ENCODE measurements at regions not wholly inside any gene's neighbourhood (a gene's known extent, or its start where the extent isn't known, plus 50 kb on each side); places are given as distances from the start of the nearest gene placed in this dataset.

- Histone ChIP-seq H3K4me3 (ENCODE audit: low read depth, low read length) (no peak overlapping the region), H3K27me3 (ENCODE audit: insufficient read depth, low read length) (no peaks in the 10 kb centered on the region), H2AFZ (ENCODE audit: low read length, unreplicated experiment) (no peak overlapping the region), H3K79me2 (ENCODE audit: control insufficient read depth, insufficient read depth, low read length, unreplicated experiment) (no peaks in the 10 kb centered on the region), H3K36me3 (ENCODE audit: insufficient read depth, low read length) (no peaks in the 10 kb centered on the region), H3K4me1 (ENCODE audit: control insufficient read depth, insufficient read depth, low read length, unreplicated experiment) (no peaks in the 10 kb centered on the region), H3K27ac (ENCODE audit: low read depth, low read length) (no peak overlapping the region)
Observed at GRCh38 chr19:32165141-32165540, 180.3 kb upstream of the ZNF507 start.

GRCh38 chr19:32165750-32166149, 179.7 kb upstream of the ZNF507 start:
- Histone ChIP-seq H3K27ac (ENCODE audit: low read depth, low read length) (no peak overlapping the region), H3K79me2 (ENCODE audit: control insufficient read depth, insufficient read depth, low read length, unreplicated experiment) (no peaks in the 10 kb centered on the region), H3K4me1 (ENCODE audit: control insufficient read depth, insufficient read depth, low read length, unreplicated experiment) (no peaks in the 10 kb centered on the region), H2AFZ (ENCODE audit: low read length, unreplicated experiment) (no peak overlapping the region), H3K4me3 (ENCODE audit: low read depth, low read length) (no peak overlapping the region), H3K36me3 (ENCODE audit: insufficient read depth, low read length) (no peaks in the 10 kb centered on the region), H3K27me3 (ENCODE audit: insufficient read depth, low read length) (no peaks in the 10 kb centered on the region)

- Histone ChIP-seq H3K79me2 (ENCODE audit: control insufficient read depth, insufficient read depth, low read length, unreplicated experiment) (no peaks in the 10 kb centered on the region), H3K4me3 (ENCODE audit: low read depth, low read length) (no peak overlapping the region), H3K27me3 (ENCODE audit: insufficient read depth, low read length) (no peaks in the 10 kb centered on the region), H3K4me1 (ENCODE audit: control insufficient read depth, insufficient read depth, low read length, unreplicated experiment) (no peaks in the 10 kb centered on the region), H3K36me3 (ENCODE audit: insufficient read depth, low read length) (no peaks in the 10 kb centered on the region), H3K27ac (ENCODE audit: low read depth, low read length) (no peak overlapping the region), H2AFZ (ENCODE audit: low read length, unreplicated experiment) (no peak overlapping the region)
Observed at GRCh38 chr19:32166238-32166637, 179.2 kb upstream of the ZNF507 start.

GRCh38 chr19:32168111-32168510, 177.3 kb upstream of the ZNF507 start:
- no peaks in the 10 kb centered on the region for H3K79me2 ChIP-seq (ENCODE audit: control insufficient read depth, insufficient read depth, low read length, unreplicated experiment)
- H2AFZ ChIP-seq (ENCODE audit: low read length, unreplicated experiment): no peak overlapping the region
- no peak overlapping the region for H3K4me3 ChIP-seq (ENCODE audit: low read depth, low read length)
- no peaks in the 10 kb centered on the region for H3K27me3 ChIP-seq (ENCODE audit: insufficient read depth, low read length)
- no peaks in the 10 kb centered on the region for H3K4me1 ChIP-seq (ENCODE audit: control insufficient read depth, insufficient read depth, low read length, unreplicated experiment)
- H3K36me3 ChIP-seq (ENCODE audit: insufficient read depth, low read length): no peaks in the 10 kb centered on the region
- no peak overlapping the region for H3K27ac ChIP-seq (ENCODE audit: low read depth, low read length)

GRCh38 chr19:32168606-32169005, 176.8 kb upstream of the ZNF507 start:
- H3K27me3 ChIP-seq (ENCODE audit: insufficient read depth, low read length): no peaks in the 10 kb centered on the region
- no peaks in the 10 kb centered on the region for H3K79me2 ChIP-seq (ENCODE audit: control insufficient read depth, insufficient read depth, low read length, unreplicated experiment)
- no peaks in the 10 kb centered on the region for H3K36me3 ChIP-seq (ENCODE audit: insufficient read depth, low read length)
- H3K4me3 ChIP-seq (ENCODE audit: low read depth, low read length): no peak overlapping the region
- H3K4me1 ChIP-seq (ENCODE audit: control insufficient read depth, insufficient read depth, low read length, unreplicated experiment): no peaks in the 10 kb centered on the region
- no peak overlapping the region for H2AFZ ChIP-seq (ENCODE audit: low read length, unreplicated experiment)
- no peak overlapping the region for H3K27ac ChIP-seq (ENCODE audit: low read depth, low read length)

- no peaks in the 10 kb centered on the region for H3K79me2 ChIP-seq (ENCODE audit: control insufficient read depth, insufficient read depth, low read length, unreplicated experiment)
- no peaks in the 10 kb centered on the region for H3K36me3 ChIP-seq (ENCODE audit: insufficient read depth, low read length)
- no peak overlapping the region for H3K27ac ChIP-seq (ENCODE audit: low read depth, low read length)
- no peaks in the 10 kb centered on the region for H3K4me1 ChIP-seq (ENCODE audit: control insufficient read depth, insufficient read depth, low read length, unreplicated experiment)
- H3K4me3 ChIP-seq (ENCODE audit: low read depth, low read length): no peak overlapping the region
- no peak overlapping the region for H2AFZ ChIP-seq (ENCODE audit: low read length, unreplicated experiment)
- H3K27me3 ChIP-seq (ENCODE audit: insufficient read depth, low read length): no peaks in the 10 kb centered on the region
Observed at GRCh38 chr19:32171719-32172151, 173.7 kb upstream of the ZNF507 start.

- no peak overlapping the region for H3K4me3 ChIP-seq (ENCODE audit: low read depth, low read length)
- H3K4me1 ChIP-seq (ENCODE audit: control insufficient read depth, insufficient read depth, low read length, unreplicated experiment): no peaks in the 10 kb centered on the region
- H2AFZ ChIP-seq (ENCODE audit: low read length, unreplicated experiment): no peak overlapping the region
- no peaks in the 10 kb centered on the region for H3K36me3 ChIP-seq (ENCODE audit: insufficient read depth, low read length)
- H3K27ac ChIP-seq (ENCODE audit: low read depth, low read length): no peak overlapping the region
- H3K79me2 ChIP-seq (ENCODE audit: control insufficient read depth, insufficient read depth, low read length, unreplicated experiment): no peaks in the 10 kb centered on the region
- no peaks in the 10 kb centered on the region for H3K27me3 ChIP-seq (ENCODE audit: insufficient read depth, low read length)
Observed at GRCh38 chr19:32172566-32173160, 172.7 kb upstream of the ZNF507 start.

GRCh38 chr19:32173836-32174235, 171.6 kb upstream of the ZNF507 start:
- Histone ChIP-seq H3K27ac (ENCODE audit: low read depth, low read length) (no peak overlapping the region), H3K4me1 (ENCODE audit: control insufficient read depth, insufficient read depth, low read length, unreplicated experiment) (no peaks in the 10 kb centered on the region), H3K36me3 (ENCODE audit: insufficient read depth, low read length) (no peaks in the 10 kb centered on the region), H3K4me3 (ENCODE audit: low read depth, low read length) (no peak overlapping the region), H3K79me2 (ENCODE audit: control insufficient read depth, insufficient read depth, low read length, unreplicated experiment) (no peaks in the 10 kb centered on the region), H3K27me3 (ENCODE audit: insufficient read depth, low read length) (no peaks in the 10 kb centered on the region), H2AFZ (ENCODE audit: low read length, unreplicated experiment) (no peak overlapping the region)

GRCh38 chr19:32174386-32175113, 170.9 kb upstream of the ZNF507 start:
- no peak overlapping the region for H2AFZ ChIP-seq (ENCODE audit: low read length, unreplicated experiment)
- H3K79me2 ChIP-seq (ENCODE audit: control insufficient read depth, insufficient read depth, low read length, unreplicated experiment): no peaks in the 10 kb centered on the region
- no peak overlapping the region for H3K4me3 ChIP-seq (ENCODE audit: low read depth, low read length)
- no peaks in the 10 kb centered on the region for H3K4me1 ChIP-seq (ENCODE audit: control insufficient read depth, insufficient read depth, low read length, unreplicated experiment)
- no peaks in the 10 kb centered on the region for H3K36me3 ChIP-seq (ENCODE audit: insufficient read depth, low read length)
- no peaks in the 10 kb centered on the region for H3K27me3 ChIP-seq (ENCODE audit: insufficient read depth, low read length)
- no peak overlapping the region for H3K27ac ChIP-seq (ENCODE audit: low read depth, low read length)

- Histone ChIP-seq H3K79me2 (ENCODE audit: control insufficient read depth, insufficient read depth, low read length, unreplicated experiment) (no peaks in the 10 kb centered on the region), H3K36me3 (ENCODE audit: insufficient read depth, low read length) (no peaks in the 10 kb centered on the region), H3K4me1 (ENCODE audit: control insufficient read depth, insufficient read depth, low read length, unreplicated experiment) (no peaks in the 10 kb centered on the region), H2AFZ (ENCODE audit: low read length, unreplicated experiment) (no peak overlapping the region), H3K27ac (ENCODE audit: low read depth, low read length) (no peak overlapping the region), H3K27me3 (ENCODE audit: insufficient read depth, low read length) (no peaks in the 10 kb centered on the region), H3K4me3 (ENCODE audit: low read depth, low read length) (no peak overlapping the region)
Observed at GRCh38 chr19:32176591-32176990, 168.8 kb upstream of the ZNF507 start.

- Histone ChIP-seq H3K36me3 (ENCODE audit: insufficient read depth, low read length) (no peaks in the 10 kb centered on the region), H3K4me1 (ENCODE audit: control insufficient read depth, insufficient read depth, low read length, unreplicated experiment) (no peaks in the 10 kb centered on the region), H2AFZ (ENCODE audit: low read length, unreplicated experiment) (no peak overlapping the region), H3K4me3 (ENCODE audit: low read depth, low read length) (no peak overlapping the region), H3K79me2 (ENCODE audit: control insufficient read depth, insufficient read depth, low read length, unreplicated experiment) (no peaks in the 10 kb centered on the region), H3K27me3 (ENCODE audit: insufficient read depth, low read length) (no peaks in the 10 kb centered on the region), H3K27ac (ENCODE audit: low read depth, low read length) (no peak overlapping the region)
Observed at GRCh38 chr19:32177686-32178085, 167.7 kb upstream of the ZNF507 start.

Measured in ACC112 (cell line).